Esophagus squamous epithelium (tissue), 5 donors: ENCODE measurements at regions not wholly inside any gene's neighbourhood (a gene's known extent, or its start where the extent isn't known, plus 50 kb on each side); places are given as distances from the start of the nearest gene placed in this dataset.

ENCODE experiments used
- DNase-seq: peaks from one replicate; lab custom pipeline; 2025; lab: John Stamatoyannopoulos, UW
- H3K27ac ChIP-seq, 4 donors: fragments of 200-600 bp; sonication (generic); one replicate each; pipeline ENCODE4 v1.5.1; 2016 to 2019; ENCODE audit warnings: mild to moderate bottlenecking in 1 of 4
- H3K27me3 ChIP-seq, 4 donors: fragments of 200-600 bp; sonication (generic); 1 replicate in 3 of 4; 2 replicates in 1 of 4; pipeline versions ENCODE4 v1.5.1 to v1.6.0; 2017 to 2021; ENCODE audit warnings: antibody characterized with exemption in 1 of 4
- H3K36me3 ChIP-seq, 3 donors: fragments of 200-600 bp; sonication (generic); one replicate each; pipeline ENCODE4 v1.5.1; 2016 to 2019
- H3K4me1 ChIP-seq, 3 donors: fragments of 200-600 bp; sonication (generic); one replicate each; pipeline ENCODE4 v1.5.1; 2017 to 2019
- H3K4me3 ChIP-seq, 4 donors: fragments of 200-600 bp; sonication (generic); 1 replicate in 3 of 4; 2 replicates in 1 of 4; pipeline ENCODE4 v1.5.1; 2016 to 2019; ENCODE audit warnings: mild to moderate bottlenecking in 2 of 4, moderate library complexity in 1 of 4
- H3K9me3 ChIP-seq, 3 donors: fragments of 200-600 bp; sonication (generic); one replicate each; pipeline ENCODE4 v1.5.1; 2016 to 2019
- POLR2A ChIP-seq, 4 donors: fragments of 450-650 bp; IDR thresholded peaks; one replicate each; pipeline ENCODE4 v1.6.1; 2017; ENCODE audit warnings: antibody characterized with exemption in 4 of 4, mild to moderate bottlenecking in 4 of 4, moderate library complexity in 3 of 4
- WGBS, 2 donors: methylation state at CpG; one replicate each; pipeline ENCODE4 v1.1.5; 2018; 5-methylcytosine and 5-hydroxymethylcytosine counted together
- intact Hi-C: fragments of 100-400 bp; cut with DNase I; formaldehyde crosslinking; loops from one replicate; pipeline ENCODE4 v1.15.0; 2022
- TF ChIP-seq, protein P1 (sequence below), 6 experiments: fragments of 450-650 bp in 4 of 6; fragments of 200-600 bp in 2 of 6; sonication (generic) in 2 of 6; IDR thresholded peaks; one replicate each; pipeline ENCODE4 v1.5.1; 2016 to 2019; ENCODE audit warnings: antibody characterized with exemption in 6 of 6, mild to moderate bottlenecking in 4 of 6, moderate library complexity in 4 of 6
- donor health status: DM: yes; HTN: yes; CAD: no.

- 43 to 71% methylated on average over 2 of the region's 2 CpGs for WGBS, 2 donors
- TF ChIP-seq, protein P1, sequence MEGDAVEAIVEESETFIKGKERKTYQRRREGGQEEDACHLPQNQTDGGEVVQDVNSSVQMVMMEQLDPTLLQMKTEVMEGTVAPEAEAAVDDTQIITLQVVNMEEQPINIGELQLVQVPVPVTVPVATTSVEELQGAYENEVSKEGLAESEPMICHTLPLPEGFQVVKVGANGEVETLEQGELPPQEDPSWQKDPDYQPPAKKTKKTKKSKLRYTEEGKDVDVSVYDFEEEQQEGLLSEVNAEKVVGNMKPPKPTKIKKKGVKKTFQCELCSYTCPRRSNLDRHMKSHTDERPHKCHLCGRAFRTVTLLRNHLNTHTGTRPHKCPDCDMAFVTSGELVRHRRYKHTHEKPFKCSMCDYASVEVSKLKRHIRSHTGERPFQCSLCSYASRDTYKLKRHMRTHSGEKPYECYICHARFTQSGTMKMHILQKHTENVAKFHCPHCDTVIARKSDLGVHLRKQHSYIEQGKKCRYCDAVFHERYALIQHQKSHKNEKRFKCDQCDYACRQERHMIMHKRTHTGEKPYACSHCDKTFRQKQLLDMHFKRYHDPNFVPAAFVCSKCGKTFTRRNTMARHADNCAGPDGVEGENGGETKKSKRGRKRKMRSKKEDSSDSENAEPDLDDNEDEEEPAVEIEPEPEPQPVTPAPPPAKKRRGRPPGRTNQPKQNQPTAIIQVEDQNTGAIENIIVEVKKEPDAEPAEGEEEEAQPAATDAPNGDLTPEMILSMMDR (IDR thresholded peaks at IDR 0.05): no peak
- TF ChIP-seq POLR2A (IDR thresholded peaks at IDR 0.05): no peak
- Histone ChIP-seq H3K36me3 (no peaks in the 10 kb centered on the region), H3K9me3 (no peaks in the 10 kb centered on the region), H3K4me1 (peaks cover 0 to 22% (median 17%) of the 10 kb centered on the region in 3 donors), H3K27ac (no peak overlapping the region), H3K4me3 (no peak overlapping the region), H3K27me3 (no peaks in the 10 kb centered on the region)
- no peak for DNase-seq
- intact Hi-C loops: no loop called here
These were observed 92.8 kb upstream of the PPP2R5A start for GRCh38 chr1:212192261-212192998.

- 84 to 85% methylated on average over 3 of the region's 3 CpGs for WGBS, 2 donors
- intact Hi-C loops: no loop called here
These were observed 88.9 kb upstream of the PPP2R5A start for GRCh38 chr1:212196355-212196754.

GRCh38 chr1:212201461-212201860 lies 83.7 kb upstream of the PPP2R5A start:
- DNase-seq: no peak
- intact Hi-C loops: no loop called here
- Histone ChIP-seq H3K4me3 (no peak overlapping the region), H3K27me3 (no peaks in the 10 kb centered on the region), H3K36me3 (no peaks in the 10 kb centered on the region), H3K9me3 (no peaks in the 10 kb centered on the region), H3K4me1 (peaks cover 0 to 26% (median 16%) of the 10 kb centered on the region in 3 donors), H3K27ac (no peak overlapping the region)
- WGBS, 2 donors: 77 to 81% methylated on average over 3 of the region's 3 CpGs
- TF ChIP-seq, protein P1 (IDR thresholded peaks at IDR 0.05): no peak

More at GRCh38 chr1:212196355-212196754, 88.9 kb upstream of the PPP2R5A start:
- no peaks in the 10 kb centered on the region for H3K36me3 ChIP-seq
- H3K27ac ChIP-seq: no peak overlapping the region
- DNase-seq: no peak
- H3K27me3 ChIP-seq: no peaks in the 10 kb centered on the region
- no peaks in the 10 kb centered on the region for H3K9me3 ChIP-seq
- H3K4me1 ChIP-seq: no peaks in the 10 kb centered on the region
- no peak overlapping the region for H3K4me3 ChIP-seq
- no peak for TF ChIP-seq POLR2A (IDR thresholded peaks at IDR 0.05)
- TF ChIP-seq, protein P1 (IDR thresholded peaks at IDR 0.05): no peak

GRCh38 chr1:212203630-212204029 lies 81.6 kb upstream of the PPP2R5A start:
- no peak overlapping the region for H3K4me3 ChIP-seq
- H3K4me1 ChIP-seq: peaks cover 0 to 34% (median 20%) of the 10 kb centered on the region in 3 donors
- TF ChIP-seq, protein P1 (IDR thresholded peaks at IDR 0.05): no peak
- no peak for TF ChIP-seq POLR2A (IDR thresholded peaks at IDR 0.05)
- no peak for DNase-seq
- 66 to 82% methylated on average over 3 of the region's 3 CpGs for WGBS, 2 donors
- H3K36me3 ChIP-seq: no peaks in the 10 kb centered on the region
- H3K9me3 ChIP-seq: no peaks in the 10 kb centered on the region
- intact Hi-C loops: no loop called here
- no peaks in the 10 kb centered on the region for H3K27me3 ChIP-seq
- no peak overlapping the region for H3K27ac ChIP-seq

DNA sequence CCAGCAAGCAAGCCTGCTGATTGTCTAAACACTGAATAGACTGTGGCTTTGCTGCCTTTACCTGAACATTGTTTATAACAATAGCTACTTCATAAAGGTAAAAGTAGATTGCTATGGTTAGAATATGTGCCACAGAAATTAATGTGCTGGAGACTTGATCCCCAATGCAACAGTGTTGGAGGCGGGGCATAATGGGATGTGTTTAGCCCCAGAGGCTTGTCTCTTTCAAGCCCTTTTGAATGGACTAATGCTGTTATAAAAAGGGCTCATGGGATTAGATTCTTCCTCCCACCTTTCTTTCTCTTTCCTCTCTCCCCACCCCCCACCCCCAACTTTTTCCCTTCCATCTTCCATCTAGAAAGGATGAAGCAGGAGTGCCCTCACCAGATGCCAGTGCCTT lies 80.2 kb upstream of the PPP2R5A start:
- Histone ChIP-seq H3K27me3 (no peaks in the 10 kb centered on the region), H3K4me3 (no peak overlapping the region), H3K9me3 (no peaks in the 10 kb centered on the region), H3K4me1 (peaks cover 0 to 34% (median 20%) of the 10 kb centered on the region in 3 donors), H3K36me3 (no peaks in the 10 kb centered on the region), H3K27ac (peak overlapping the region; percentile 8 to 73 (median 22))
- TF ChIP-seq POLR2A (IDR thresholded peaks at IDR 0.05): no peak
- TF ChIP-seq, protein P1 (IDR thresholded peaks at IDR 0.05): no peak
- WGBS, 2 donors: 86 to 87% methylated on average over 1 of the region's 1 CpG
- DNase-seq: no peak
- intact Hi-C loops: no loop called here
